ENCODE measurements at regions not wholly inside any gene's neighbourhood (a gene's known extent, or its start where the extent isn't known, plus 50 kb on each side); places are given as distances from the start of the nearest gene placed in this dataset.

DNA sequence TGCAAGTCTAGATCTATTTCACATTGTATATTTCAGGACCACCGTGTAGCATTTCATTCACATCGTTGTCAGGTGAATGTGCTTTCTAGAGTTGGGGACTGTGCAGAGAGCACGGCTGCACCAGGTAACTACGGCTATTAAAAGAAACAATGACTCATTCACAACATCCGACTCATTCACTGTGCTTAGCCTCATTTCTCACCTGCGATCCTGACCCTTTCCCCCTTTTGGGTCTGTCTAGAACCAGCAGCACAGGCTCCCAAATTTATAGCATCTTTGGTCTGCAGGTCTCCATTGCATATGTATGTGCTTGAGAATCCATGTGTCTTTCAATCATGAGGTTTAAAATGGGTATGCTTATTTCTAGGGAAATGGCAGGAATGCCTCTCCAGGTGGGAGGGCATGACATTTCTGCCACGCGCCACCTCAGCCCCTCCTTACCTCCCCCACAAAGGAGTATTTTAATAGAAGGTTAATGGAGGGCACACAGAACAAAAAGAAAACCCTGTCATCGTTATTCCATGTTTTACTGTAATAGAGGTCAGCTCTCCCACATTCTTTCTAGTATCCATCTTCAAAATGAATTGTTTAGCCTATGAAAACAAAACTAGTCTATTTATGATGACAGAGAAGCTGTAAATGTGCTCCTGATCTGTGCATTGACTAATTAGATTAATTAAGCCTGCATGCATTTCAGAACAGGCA, 246.7 kb upstream of the EPHA4 start:
- no peak for TF ChIP-seq POLR2A (IDR thresholded peaks at IDR 0.05)
- TF ChIP-seq, protein P1, sequence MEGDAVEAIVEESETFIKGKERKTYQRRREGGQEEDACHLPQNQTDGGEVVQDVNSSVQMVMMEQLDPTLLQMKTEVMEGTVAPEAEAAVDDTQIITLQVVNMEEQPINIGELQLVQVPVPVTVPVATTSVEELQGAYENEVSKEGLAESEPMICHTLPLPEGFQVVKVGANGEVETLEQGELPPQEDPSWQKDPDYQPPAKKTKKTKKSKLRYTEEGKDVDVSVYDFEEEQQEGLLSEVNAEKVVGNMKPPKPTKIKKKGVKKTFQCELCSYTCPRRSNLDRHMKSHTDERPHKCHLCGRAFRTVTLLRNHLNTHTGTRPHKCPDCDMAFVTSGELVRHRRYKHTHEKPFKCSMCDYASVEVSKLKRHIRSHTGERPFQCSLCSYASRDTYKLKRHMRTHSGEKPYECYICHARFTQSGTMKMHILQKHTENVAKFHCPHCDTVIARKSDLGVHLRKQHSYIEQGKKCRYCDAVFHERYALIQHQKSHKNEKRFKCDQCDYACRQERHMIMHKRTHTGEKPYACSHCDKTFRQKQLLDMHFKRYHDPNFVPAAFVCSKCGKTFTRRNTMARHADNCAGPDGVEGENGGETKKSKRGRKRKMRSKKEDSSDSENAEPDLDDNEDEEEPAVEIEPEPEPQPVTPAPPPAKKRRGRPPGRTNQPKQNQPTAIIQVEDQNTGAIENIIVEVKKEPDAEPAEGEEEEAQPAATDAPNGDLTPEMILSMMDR (IDR thresholded peaks at IDR 0.05 in 8 of 11, conservative IDR thresholded peaks at IDR 0.05 in 3 of 11), result no peak
- no peak for TF ChIP-seq POLR2AphosphoS5 (IDR thresholded peaks at IDR 0.05)
